GM18502 (cell line): ENCODE measurements at regions not wholly inside any gene's neighbourhood (a gene's known extent, or its start where the extent isn't known, plus 50 kb on each side); places are given as distances from the start of the nearest gene placed in this dataset.

Source experiments
- ATAC-seq: cut with Tn5 transposase; IDR thresholded peaks from one replicate; pipeline ENCODE4 v1.9.1; 2021; ENCODE audit warnings: mild to moderate bottlenecking; ENCODE audit not compliant: unreplicated experiment, poor library complexity

DNA sequence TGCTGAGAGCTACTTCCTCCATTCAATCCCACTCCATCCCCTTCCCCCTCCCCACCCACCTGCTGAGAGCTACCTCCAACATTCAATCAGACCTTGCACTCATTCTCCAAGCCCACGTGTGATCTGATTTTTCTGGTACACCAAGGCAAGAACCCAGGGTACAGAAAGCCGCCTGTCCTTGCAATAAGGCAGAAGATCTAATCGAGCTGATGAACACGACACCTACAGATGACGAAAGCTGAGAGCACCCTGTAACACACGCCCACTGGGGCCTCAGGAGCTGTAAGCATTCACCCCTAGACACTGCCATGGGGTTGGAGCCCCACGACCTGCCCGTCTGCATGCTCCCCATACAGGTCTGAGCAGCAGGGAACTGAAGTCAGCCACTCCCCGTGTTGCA is 58.3 kb downstream of the TRIML1 start:
- ATAC-seq: no peak

DNA sequence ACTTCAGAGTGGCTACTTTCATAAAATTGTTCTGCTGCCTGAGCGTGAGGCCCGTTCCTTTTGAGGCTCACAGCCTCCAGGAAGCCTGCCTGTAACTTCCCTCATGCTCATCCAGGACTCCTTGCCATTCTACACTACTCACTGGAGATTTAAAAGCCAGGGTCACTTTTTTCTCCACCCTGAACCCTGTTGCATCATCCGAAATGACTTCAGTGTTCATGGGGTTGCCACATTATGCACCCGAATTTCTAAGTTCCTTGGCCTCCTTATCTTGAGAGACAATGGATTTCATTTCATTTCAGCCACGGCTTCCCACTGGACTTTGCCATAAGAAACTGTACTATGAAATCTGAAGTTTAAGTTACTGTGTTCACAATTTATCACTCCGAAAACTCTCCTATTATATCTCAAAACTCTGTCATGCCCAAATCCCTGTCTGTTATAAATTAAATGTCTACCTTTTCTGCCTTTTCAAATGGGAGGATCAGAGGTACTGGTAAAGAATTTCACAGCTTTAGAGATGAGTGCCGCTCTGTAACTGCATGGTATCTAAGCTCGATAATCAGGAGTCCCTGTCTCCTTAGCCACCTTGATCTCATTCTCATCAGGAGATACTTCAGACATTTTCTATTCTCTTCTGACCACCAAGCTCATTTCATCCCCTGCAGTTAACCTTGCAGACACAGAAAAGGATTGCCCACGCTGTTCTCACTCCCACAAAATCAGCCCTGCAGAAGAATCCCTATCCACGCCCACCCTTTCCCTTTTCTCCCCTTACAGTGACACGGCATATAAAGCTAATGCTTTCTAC is 59.9 kb downstream of the TRIML1 start:
- no peak for ATAC-seq

DNA sequence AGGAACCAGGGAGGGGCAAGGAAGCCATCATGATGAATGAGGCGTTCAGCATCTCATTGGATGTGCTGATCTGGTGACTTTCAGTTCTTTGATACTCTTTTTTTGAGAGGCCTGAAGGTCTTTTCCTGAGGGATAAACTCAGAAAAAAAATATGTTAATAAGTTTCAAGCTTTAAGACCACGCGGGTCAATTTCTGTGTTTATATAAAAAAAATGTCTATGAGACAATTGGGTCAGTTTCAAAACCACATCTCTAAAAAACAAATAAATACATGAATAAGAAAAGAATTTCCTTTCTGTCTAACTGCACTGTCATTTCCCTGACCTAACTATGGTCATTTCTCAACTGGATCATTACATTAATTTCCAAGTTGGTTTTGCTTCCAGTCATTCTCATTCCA is 62.6 kb downstream of the TRIML1 start:
- ATAC-seq: no peak

DNA sequence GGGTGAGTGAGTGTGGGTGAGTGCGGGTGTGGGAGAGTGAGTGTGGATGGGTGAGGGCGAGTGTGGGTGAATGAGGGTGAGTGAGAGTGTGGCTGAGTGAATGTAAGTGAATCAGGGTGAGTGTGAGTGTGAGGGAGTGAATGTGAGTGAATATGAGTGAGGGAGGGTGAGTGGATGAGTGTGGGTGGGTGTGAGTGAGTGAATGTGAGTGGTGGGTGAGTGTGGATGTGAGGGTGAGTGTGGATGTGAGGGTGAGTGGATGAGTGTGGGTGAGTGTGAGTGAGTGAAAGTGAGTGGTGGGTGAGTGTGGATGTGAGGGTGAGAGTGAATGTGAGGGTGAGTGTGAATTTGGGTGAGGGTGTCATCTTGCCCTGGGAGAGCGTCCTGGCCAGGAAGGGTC is 67.5 kb downstream of the TRIML1 start:
- ATAC-seq: no peak

DNA sequence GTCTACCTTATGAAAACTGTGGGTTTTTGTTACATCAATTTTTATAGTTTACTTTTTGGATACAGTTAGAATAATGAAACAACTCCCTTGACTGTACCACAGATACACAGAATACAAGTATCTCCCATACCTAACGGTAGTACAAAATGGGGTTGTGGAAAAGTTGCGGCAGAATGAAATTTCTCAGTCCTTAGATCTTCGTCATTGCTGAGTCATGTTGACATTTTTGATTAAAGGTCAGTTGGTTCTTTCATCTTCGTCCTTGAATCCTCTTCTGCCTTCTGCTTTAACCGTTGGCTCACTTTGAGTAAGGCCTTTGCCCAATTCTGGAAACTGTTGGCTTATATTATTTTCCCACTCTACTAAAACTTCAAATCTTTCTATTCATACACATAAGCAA is 75.6 kb downstream of the TRIML1 start:
- ATAC-seq: no peak

DNA sequence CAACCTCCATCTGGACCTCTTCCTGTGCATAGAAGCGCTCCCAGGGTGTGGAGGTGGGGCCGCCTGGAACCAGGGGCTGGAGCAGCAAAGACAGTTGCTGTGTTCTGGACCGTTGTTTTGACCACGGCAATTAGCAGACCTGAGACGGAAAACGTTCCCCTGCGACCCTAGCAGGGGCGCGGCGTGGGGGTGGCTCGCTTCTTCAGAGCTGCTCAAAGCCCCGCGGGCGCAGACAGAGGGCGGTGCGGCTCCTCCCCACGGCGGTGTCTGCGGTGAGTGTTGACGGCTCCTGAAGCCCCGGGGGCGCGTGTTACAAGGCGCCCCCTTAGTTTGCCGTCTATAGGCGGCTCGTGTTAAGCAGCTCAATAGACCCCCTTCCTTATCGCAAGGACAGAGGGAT is 79.2 kb downstream of the TRIML1 start:
- ATAC-seq: no peak

DNA sequence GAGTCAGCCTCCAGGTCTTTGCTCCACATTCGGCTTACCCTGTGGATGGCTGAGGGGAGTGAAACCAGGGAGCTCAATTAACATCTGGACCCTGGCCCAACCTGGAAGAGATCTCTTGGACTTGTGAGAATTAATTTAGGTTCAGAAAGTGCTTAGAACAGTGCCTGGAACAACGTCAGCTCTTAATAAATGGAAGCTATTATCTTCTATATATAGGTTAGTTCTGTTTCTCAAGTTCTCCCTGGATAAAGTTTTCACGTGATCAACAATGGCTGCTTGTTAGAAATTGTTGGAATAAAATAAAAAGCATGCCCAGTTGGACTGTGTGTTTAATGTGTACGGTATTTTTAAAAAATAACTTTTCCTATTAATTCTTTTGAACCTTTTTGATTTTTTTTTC is 80.8 kb downstream of the TRIML1 start:
- no peak for ATAC-seq

DNA sequence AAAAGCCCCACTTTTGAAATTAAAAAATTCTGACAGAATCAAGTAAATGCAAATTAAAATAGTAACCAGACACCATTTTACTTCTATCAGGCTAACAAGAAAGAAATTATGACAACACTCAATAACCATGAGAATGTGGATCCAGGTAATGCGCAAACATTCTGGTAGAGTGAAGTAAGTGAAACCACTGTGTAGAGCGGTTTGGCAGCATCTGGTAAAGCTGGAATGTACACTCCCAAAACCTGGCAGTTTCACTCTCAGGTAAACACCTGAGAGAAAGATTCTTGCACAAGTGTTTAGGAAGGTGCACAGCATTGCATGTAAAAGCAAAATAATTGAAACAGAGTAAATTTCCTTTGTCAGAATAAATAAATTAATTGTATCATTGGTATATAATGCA is 81.8 kb downstream of the TRIML1 start:
- no peak for ATAC-seq

DNA sequence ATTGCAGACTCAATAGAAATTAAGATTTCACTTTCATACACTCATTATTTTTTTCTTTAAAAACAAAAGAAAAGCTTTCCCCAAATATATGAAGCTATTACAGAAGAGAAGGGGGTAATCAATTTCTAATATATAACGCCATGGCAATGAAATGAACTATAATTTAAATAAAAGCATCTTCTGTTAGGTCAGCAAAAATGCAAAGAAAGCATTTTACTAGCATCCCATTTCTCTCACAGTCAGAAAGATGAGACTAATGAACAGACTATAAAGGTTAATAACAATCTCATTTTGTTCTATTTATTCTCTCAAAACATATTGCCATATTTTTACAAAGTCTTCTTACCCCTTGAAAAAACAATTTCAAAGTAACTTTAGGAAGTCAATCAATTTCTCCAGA is 89.0 kb downstream of the TRIML1 start:
- ATAC-seq: no peak

DNA sequence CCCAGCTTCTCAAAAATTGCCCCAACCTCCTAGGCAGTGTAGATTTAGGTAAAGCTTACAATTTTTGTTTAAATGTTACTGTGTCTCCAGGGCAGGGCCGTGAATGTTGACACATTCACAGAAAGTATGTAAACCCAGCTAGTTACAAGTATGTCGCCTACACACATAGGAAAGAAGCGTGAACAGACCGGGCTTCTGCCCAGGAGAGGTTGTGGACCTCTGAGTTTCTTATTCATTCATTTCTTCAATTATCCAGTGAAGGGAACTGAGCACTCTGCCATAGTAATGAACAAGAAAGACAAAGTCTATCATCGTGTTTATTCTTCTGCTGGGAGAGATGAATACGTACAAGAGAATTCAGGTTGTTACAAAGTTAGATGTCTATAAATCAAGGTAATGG is 93.2 kb downstream of the TRIML1 start:
- ATAC-seq: no peak

DNA sequence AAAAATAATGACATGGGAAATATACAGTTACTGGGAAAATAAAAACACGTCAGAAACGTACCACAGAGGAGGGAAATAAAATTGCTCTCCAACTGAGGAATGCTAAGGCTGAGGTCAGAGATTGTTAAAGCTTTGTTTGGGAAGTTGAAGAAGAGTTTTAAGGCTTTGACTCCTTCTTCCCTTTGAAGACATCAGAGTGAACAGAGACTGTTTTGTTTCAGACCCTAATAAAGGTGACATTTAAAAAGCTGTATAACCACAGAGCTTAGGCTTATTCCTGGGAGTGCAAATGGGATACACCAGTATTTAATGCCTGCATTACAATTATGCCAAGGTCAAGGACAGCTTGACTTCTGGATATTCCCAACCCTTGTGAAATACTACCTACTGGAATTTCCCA is 102.8 kb downstream of the TRIML1 start:
- no peak for ATAC-seq

DNA sequence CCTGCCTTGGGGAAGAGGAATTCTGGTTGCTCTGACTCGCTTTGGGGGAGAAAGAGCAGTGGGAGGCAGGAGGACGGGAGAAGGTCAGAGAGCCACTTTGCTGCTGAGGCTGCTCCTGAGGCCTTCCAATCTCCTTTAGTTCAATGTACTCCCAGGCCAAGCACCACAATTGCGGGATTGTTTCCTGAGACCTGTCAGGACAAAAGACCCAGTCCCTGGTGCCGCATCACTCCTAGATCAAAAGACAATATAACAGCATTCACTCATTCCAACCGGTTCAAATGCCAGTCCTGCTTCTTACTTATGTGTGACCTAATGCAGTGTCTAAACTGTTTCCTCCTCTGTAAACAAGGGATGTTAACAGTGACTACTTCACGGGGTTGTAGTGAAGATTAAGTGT is 106.4 kb downstream of the TRIML1 start:
- no peak for ATAC-seq

DNA sequence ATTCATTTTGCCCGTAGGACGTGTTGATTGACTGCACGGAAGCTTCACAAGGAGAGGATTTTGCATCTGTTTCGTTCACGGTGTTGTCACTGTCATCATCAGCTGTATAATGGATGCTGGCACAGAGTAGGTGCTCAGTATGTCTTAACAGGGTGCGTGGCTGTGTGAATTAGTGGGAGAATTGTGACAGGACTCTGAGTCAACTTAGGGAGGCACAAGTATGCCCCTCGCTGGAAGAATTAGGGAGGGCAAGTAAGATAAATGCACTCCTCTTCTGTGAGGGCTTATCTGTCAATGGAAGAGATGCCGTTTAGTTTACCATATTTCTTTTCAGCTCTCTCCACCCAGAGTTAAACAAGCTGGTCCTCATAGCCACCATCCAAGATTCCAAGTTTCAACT is 107.2 kb downstream of the TRIML1 start:
- ATAC-seq: no peak

DNA sequence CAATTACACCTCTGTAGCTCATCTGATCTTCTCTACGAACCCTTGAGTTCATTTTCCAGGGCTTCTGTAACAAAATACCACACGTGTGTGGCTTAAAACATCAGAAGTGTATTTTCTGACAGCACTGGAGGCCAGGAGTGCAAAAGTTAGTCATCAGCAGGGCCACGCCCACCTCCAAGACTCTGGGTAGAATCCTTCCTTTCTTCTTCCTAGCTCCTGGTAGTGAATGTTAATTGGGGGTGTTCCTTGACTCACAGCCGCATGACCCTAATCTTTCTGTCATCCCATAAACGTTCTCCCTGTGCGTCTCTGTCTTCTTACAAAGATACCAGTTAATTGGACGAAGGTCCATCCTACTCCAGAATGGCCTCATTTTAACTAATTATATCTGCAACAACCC is 115.0 kb downstream of the TRIML1 start:
- no peak for ATAC-seq

DNA sequence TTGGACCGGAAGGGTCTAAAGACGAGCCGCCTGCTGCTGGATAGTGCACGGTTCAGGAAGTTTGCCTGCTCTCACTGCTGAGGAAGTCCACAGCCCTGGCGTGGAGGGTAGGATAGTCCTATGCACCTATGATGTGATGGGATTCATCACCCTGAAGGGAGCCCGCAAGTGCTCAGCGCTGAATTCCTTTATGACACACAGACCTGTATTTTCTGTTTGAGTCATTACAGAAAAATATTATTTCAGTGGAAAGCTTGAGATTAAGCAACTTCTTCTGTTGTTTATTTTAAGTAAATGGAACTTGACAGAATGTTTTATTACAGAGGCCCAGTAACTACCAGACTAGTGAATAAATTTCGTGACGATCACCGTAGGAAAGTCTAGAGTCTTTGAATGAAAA is 123.2 kb downstream of the TRIML1 start:
- no peak for ATAC-seq

DNA sequence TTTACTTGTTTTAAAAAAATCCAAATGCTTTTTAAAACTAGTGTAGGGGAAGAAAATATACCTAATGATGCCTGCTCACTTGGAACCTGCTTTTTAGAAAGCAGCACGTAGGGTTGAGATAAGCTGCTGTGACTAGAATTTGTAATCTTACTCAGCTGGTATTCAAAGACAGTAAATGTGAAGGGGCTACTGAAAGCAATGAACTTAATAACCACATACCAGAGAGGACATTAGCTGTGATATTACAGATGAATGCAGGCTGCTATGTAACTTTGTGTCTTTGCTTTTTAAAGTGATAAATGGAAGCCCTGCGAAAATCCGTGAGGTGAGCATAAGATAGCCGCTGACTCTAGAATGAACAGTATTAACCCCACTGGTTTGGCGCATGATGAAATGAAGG is 124.1 kb downstream of the TRIML1 start:
- ATAC-seq: no peak

DNA sequence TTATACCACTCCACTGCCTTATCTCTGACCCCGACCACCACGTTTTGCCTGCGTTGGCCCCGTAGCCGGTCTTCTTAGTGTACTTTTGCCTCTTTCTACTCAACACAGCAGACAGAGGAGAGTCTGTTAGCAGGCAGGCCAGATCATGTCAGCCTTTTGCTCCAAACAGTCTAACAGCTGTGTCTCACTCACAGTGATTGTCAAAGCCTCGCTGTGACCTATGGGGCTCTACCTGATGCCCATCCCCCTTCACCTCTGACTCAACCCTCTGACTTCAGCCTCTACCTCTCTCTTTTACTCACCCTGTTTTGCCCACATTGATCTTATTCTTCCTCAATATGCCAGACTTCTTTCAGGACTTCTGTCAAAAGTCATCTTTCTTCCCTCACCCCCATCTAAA is 127.1 kb downstream of the TRIML1 start:
- no peak for ATAC-seq

DNA sequence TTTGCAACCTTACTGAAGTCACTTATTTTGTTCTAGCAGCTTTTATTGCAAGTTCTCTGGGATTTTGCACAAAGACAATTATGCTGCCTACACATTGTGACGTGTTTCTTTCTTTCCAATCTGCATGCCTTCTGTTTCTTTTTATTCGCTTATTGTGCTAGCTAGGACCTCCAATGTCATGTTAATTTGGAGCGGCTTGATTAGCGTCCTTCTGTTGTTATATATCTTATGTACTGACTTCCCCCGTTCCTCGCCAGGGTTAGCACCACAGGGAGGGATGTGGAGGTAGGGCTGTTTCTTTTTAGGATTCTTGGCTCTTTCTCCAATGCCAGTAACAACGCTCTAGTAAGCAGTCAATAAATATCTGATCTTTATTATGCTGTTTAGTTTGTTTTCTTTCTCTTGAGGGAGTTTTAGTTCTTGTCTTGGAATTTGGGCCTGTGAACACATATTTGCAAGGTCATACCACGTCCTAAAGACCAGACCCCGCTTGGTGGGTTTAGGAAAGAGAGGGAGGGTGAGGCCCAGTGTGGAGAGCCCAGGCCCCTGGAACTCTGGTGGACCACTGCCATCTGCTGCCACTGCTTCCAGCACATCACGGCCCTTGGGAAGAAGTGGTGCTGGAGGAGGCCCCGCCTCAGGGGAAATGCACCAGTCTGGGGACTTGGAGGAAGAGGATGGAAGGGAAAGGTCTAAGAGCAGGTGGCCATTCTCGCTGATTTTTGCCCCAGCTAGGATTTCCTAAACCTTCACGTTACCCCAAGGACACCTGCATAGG is 129.1 kb downstream of the TRIML1 start:
- no peak for ATAC-seq

DNA sequence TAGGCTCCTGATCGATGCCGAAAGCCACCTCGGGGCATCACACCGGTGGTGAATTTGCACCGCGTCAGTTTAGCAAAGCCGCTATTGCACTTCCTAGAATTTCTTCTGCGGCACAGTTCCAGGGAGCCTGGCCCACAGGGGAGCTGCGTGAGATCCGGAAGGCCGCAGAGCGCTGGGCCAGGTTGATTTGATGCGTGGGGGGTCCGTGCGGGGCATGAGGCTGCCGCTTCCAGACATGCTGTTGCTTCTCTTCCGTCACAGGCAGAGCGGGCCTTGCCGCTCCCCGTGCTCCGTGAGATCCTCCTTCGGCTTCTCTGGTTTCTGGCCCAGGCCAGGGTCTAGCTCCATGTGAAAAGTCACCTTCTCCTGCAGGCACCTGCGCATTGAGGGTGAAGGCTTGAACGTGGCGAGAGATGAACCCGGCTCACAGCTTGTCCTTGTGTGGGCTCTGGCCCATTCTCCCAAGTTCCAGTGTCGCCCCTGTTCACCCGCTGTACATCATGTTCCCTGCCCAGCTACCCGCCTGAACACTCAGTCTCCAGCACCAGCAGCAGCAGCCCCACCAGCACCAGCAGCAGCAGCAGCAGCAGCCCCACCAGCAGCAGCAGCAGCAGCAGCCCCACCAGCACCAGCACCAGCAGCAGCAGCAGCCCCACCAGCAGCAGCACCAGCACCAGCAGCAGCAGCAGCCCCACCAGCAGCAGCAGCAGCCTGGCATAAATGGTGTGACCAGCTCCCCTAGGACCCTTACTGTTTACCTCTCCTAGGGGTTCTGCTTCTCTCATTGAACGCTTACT is 131.2 kb downstream of the TRIML1 start:
- ATAC-seq: no peak

DNA sequence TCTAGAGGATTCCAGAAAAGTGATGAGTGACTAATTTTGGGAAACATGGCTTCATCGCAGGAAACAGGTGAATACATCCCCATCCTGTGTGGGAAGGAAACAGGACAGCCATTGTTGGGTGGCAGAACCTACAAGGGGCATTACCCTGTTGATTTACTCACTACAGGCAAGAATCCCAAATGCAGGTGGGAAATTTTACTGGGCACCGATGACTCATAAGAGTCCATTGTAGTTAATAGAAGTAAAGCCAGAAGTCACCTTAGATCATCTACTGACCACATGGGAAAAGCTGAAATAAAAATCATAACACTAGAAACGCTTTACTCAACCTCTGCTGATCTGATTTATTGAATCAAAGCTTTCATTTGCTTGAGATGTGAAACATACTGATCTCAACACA is 136.4 kb downstream of the TRIML1 start:
- ATAC-seq: no peak

DNA sequence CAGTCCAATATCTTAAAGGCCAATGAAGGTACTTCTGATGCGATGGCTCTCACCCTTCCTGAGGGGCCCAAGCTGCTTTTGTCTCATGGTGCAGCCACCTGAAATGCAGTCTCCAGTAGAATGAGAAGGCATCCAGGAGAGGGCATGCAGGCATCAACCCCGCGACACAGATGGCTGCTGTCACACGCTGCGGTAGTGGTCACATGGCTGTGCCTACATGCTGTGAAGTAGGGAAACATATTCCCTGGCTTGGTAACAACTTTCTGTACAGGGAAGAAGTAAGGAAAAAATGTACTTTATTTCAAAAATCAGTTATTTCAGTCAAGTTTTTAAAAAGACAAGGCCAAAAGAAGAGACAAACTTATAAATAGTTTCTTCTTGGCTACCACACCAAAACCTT is 139.9 kb downstream of the TRIML1 start:
- ATAC-seq: no peak
